Right lobe of liver (tissue), 4 donors: ENCODE measurements at regions not wholly inside any gene's neighbourhood (a gene's known extent, or its start where the extent isn't known, plus 50 kb on each side); places are given as distances from the start of the nearest gene placed in this dataset.

Source experiments
- CTCF ChIP-seq, 4 donors: fragments of 200-600 bp in 3 of 4; fragments of 450-650 bp in 1 of 4; IDR thresholded peaks; one replicate each; pipeline versions ENCODE4 v1.5.1 to v1.8.0; 2016 to 2022; ENCODE audit warnings: antibody characterized with exemption in 4 of 4, mild to moderate bottlenecking in 2 of 4
- POLR2A ChIP-seq: fragments of 450-650 bp; IDR thresholded peaks from one replicate; pipeline ENCODE4 v1.6.1; 2017; ENCODE audit warnings: antibody characterized with exemption, mild to moderate bottlenecking
- donor health status: DM: no; HTN: no; CAD: no.
- donor health status: DM: no; HTN: no; CAD: no.
- donor health status: DM: no; HTN: yes; CAD: no.

- no peak for TF ChIP-seq POLR2A
- no peak for TF ChIP-seq CTCF (IDR thresholded peaks at IDR 0.05)
These were observed 437.4 kb upstream of the SOX5 start for GRCh38 chr12:24386836-24387235.
